Kasumi-1 (cell line): ENCODE measurements at regions not wholly inside any gene's neighbourhood (a gene's known extent, or its start where the extent isn't known, plus 50 kb on each side); places are given as distances from the start of the nearest gene placed in this dataset.
"Not testable (repeated sequence)": the region's sequence is repeated elsewhere in the genome, so short reads cannot be mapped to it uniquely, and the experiment has no call there.

Source experiments
- DNase-seq, 2 experiments: peaks; one replicate each; lab custom pipeline; 2025; lab: John Stamatoyannopoulos, UW

GRCh38 chr6:88499436-88499835 is 333.3 kb upstream of the CNR1 start:
- DNase-seq: no peak

DNA sequence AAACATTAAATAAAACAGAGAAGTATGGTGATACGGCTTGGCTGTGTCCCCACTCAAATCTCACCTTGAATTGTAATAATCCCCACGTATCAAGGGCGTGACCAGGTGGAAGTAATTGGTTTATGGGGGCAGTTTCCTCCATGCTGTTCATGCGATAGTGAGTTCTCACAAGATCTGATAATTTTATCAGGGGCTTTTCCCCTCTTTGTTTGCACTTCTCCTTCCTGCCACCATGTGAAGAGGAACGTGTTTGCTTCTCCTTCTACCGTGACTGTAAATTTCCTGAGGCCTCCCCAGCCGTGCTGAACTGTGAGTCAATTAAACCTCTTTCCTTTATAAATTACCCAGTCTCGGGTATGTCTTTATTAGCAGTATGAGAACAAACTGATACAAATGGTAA is 331.3 kb upstream of the CNR1 start:
- not testable (repeated sequence) for DNase-seq

GRCh38 chr6:88494401-88495140 is 328.4 kb upstream of the CNR1 start:
- no peak for DNase-seq

- DNase-seq: no peak
Observed at GRCh38 chr6:88493717-88494116, 327.6 kb upstream of the CNR1 start.

DNA sequence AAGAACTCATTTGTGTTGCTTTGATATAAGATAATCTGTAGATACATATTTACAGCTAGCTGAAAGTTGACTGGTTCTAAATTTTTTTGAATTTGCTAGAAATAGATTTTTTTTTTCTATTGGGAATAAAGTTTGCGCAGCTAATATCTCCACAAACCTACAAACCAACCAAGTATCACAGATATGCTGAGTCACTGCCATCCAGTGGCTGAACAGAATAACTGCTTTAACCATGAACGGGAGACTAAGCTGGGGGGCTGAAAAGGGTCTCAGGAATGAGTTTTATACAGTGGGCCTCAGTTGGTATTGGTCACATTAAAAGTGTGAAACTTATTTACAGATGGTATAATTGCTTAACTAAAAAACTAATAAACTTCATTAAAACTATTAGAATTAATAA is 326.7 kb upstream of the CNR1 start:
- DNase-seq: peak; percentile 22 to 31

DNA sequence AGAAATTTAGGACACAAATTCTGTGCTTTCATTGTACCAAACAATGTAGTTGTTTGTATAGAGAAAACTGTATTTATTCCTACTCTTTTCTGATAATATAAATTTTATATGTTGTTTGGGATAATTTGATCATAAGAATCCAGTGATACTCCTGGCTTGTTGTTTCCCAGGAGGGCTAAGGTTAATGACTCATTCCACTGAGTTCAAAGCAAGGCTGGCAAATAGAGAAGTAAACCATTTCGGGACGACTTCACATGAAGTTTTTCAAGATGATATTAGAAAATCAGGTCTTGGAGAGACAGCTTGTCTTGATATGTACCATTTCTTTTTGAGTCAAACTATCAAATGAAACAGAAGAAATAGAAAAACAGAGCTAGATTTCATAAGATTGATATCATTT is 326.1 kb upstream of the CNR1 start:
- DNase-seq: no peak

GRCh38 chr6:88491266-88491880 is 325.2 kb upstream of the CNR1 start:
- DNase-seq: no peak

DNA sequence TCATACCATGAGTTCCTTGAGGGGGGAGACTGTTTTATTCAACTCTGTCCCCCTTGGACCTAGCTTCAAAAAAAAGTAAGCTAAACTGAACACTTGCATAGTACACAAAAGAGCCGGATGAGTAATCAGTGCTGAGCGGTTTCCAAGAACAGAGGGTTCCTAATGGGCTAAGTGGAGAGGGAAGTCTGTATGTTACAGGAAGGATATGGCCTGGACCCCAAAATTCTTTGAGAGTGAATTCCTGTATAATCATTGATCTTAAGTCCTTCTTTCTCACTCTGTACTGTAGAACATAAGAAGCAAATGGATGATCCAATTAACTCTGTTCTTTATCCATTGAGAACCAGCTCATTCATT is 324.7 kb upstream of the CNR1 start:
- no peak for DNase-seq

- DNase-seq: no peak
Observed at GRCh38 chr6:88490195-88490907, 324.2 kb upstream of the CNR1 start.

- no peak for DNase-seq
Observed at GRCh38 chr6:88483424-88483823, 317.3 kb upstream of the CNR1 start.

DNA sequence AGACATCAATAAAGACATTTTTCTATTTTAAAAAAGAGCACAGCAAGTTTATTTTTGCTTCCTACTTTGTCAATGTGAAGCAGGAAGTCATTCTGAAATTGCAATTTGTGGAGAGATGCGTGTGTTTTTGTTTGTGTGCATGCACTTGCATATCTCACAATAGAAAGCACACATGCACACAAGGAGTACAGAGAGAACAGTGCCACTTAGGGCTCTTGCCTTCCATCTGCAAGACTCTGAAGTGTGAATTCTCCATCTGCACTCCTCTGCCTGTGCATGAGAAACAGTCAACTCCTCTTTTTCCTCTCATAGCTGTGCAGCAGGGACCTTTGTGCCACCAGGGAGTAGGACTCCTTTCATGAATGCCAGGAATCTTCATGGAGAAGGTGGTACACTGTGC is 316.3 kb upstream of the CNR1 start:
- DNase-seq: no peak

- DNase-seq: no peak
Observed at GRCh38 chr6:88481519-88481918, 315.4 kb upstream of the CNR1 start.

- no peak for DNase-seq
Observed at GRCh38 chr6:88480816-88481215, 314.7 kb upstream of the CNR1 start.

- no peak for DNase-seq
Observed at GRCh38 chr6:88477413-88477812, 311.3 kb upstream of the CNR1 start.

DNA sequence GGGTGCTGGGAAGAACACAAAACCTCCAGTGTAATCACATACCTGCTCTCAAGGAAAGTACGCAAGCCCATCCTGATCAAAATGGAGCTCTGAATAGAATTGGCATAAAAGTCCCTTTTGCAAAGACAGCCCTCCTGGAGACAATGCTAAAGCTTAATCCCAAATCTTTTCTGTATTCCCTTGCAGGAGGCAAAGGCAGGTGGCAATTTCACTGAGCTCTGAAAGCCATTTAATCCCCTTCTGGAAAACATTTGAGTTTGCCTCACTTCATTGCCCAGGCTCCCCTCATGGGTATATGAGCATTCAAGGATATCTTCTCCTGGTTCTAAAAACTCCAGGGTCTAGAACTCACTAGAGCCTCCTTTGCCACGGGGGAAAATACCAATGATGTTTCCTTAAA is 310.2 kb upstream of the CNR1 start:
- no peak for DNase-seq

DNA sequence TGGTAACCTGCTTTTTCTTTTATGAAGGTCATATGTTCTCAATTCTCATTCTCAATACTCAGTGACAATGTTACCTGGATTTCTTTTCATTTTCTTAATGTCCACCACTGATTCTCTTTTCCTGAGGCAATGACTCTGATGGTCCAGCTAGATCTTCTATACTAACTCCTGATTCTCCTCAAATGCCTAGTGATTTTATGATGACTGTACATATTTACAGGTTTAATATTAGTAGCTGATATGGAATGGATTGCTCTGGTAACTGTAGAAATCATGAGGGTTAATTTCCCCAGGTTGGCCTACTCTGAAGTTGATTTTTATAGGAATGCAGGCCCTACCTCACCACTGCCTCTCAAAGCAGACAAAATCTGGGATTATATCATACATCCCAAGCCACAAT is 308.6 kb upstream of the CNR1 start:
- no peak for DNase-seq

- DNase-seq: no peak
Observed at GRCh38 chr6:88473589-88473988, 307.4 kb upstream of the CNR1 start.

DNA sequence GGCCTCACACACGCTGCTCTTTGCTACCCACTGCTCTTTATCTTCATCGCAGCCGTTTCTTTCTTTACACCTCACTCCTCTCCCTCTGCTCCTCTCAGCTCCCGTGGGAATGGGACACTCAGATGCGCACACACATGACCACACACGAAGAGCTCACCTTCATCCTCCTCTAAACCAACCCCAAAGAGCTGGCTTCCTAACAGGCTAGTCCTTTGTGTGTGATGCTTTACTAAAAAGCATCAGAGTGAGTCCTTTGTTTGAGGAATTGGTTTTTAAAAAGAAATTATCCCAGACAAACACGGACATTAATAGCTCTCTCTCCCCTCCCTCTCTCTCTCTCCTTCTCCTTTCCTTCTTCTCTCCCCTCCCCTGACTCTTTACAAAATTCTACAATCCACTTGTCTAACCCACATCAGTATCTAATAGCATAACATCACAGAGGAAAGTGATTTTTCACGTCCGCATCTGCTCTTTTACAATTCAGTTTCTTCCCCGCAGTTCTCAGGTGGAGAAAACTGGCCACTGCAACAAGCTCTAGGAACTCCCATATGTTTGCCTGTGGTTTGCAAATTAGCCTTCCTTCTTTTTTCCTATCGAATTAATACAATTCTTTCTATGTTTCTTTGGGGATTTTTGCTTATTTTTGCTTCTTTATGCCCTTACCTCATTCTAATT is 306.8 kb upstream of the CNR1 start:
- DNase-seq: no peak

GRCh38 chr6:88459643-88460042 is 293.5 kb upstream of the CNR1 start:
- no peak for DNase-seq

GRCh38 chr6:88459189-88459588 is 293.0 kb upstream of the CNR1 start:
- DNase-seq: no peak

- no peak for DNase-seq
Observed at GRCh38 chr6:88458662-88459061, 292.5 kb upstream of the CNR1 start.

DNA sequence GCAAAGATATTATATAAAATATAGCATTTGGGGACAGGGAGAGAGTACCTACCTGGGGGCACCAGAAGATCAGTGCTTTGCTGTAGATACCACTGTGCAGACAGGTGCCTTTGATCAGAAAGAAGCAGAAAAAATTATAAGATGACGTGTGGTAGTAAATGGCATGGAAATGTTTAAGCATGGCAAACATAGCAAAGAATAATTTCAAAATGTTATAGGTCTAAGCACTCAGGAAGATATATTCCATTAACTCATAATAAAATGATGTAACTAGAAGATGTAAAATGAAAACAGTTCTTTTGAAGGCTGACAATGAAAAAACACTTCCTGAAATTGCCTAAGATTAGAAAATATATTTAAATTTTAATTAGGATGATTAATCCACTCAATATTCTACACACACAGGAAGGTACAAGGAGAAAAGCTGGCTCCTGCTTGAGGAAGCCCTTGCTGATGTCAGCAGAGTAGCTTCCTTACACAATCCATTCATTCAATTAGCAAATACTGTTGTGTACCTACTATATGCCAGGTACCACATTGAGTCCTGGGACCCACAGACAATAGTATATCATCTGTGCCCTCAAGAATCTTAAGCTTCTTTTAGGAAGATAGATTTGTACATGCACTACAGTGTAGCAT is 290.2 kb upstream of the CNR1 start:
- no peak for DNase-seq
